Inflammatory macrophage treated with lipopolysaccharide for 4 hours (primary cell): ENCODE measurements at regions not wholly inside any gene's neighbourhood (a gene's known extent, or its start where the extent isn't known, plus 50 kb on each side); places are given as distances from the start of the nearest gene placed in this dataset.
A peak's percentile ranks its signal among the peaks of the same experiment; 100 is the strongest.

ENCODE experiments used
- DNase-seq: peaks from one replicate; pipeline ENCODE4 v3.0.0-alpha.2; 2020

DNA sequence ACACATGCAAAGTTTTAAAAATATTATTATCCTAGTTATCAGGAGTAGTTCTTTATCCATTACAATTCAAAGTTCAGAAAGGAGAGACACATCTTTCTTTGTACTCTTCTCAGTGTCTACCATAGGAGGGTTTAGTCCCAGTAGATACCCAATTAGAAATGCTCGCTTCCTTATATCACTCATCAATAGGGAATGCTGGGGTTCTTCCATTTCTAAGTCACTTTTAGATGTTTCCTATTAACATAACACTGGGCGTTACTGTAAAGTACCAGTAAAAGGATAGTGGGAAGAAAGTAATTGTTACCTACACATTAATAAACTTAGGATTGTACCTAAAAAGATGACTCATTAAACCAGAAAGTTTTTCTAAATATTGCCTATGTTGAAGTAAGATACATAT is 348.3 kb upstream of the CDH6 start:
- no peak for DNase-seq

DNA sequence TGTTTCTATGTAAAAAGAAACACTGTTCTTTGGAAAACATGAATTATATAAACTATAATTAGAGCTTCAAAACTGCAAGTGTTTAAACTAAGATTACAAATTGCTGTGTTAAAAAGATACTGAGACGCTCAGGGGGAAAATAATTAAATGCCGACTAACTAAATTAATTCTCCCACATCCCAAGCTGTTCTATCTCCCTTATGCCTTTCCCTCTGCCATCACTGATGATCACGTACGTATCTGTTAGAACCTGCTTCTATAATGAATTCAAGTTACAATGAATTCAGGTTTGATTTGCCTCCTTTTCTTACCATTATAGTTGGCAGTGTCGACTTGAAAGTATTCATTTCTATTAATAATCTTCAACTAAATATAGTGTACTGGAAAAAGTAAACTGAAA is 349.9 kb upstream of the CDH6 start:
- no peak for DNase-seq

DNA sequence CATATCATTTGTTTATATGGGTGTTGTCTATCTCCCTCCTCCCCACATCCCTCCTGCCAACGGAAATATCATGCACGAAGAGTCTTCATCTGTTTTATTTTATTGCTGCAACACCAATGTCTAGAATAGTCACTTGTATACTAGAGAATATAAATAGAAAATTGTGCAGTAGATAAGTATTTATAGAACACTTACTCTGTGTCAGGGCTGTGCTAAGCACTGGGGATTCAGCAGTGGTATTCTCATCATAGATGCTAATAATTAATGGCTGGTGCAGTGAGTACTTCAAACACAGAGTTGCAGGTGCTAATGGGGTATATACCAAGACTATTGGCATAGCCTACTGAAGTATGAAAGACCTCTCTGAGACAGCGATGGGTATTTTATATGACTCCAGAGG is 353.5 kb upstream of the CDH6 start:
- DNase-seq: no peak

DNA sequence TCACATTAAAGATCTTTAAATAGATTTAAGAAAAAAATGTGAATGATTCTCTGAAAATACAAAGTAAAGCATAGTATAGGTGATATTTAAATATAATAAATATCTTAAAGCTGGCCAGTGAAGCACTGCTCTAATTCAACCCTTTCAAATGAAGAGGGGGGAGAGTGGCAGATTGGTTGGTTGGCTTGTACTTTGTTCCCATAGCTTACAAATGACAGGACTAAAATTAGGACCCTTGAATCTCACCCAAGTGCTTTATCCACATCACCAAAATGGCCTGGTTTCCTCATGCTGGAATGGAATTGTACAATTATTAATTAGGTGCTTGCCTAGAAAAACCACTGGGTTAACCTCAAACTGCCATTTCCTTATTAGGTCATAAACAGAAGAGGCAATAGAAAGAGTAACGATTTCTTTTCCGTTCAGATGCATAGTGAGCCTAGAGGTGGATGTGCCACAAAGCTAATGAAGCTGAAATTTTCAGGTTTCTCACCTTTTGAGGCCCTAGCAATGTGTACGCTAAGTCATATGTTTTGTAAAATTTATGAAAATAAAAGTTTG is 354.5 kb upstream of the CDH6 start:
- DNase-seq: no peak

DNA sequence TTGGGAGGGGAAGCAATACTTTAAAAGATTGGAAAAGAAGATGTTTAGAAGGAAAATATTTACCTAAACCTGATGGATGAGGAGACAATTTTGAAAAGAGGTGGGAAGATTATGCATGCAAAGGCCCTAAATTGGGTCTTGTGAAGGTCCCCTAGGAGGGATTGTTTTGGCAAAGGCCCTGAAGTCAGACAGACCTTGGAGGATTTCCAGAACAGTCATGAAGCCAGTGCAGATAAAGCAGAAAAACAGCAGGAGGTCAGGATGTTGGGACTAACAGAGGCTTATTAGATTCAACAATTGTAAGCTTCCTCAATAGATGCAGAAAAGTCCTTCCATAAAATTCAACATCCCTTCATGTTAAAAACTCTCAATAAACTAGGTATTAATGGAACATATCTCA is 361.0 kb upstream of the CDH6 start:
- DNase-seq: no peak

DNA sequence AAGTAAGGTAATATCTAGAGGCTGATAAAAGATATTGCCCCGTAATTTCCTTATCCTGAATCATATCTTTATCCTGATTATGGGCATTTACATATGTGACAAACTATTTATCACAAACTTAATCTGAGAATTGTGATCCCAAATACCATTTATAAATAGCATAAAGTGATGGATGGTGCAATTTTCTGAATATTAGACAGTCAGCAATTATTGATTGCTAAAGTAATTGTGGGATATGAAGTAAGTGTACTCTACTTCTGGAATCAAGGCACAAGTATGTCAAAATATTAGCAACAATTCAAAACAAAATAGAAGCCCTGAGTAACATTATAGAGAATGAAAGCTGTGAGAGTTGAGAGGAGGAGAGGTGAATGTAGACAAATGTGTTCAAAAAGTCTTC is 361.9 kb upstream of the CDH6 start:
- DNase-seq: no peak

DNA sequence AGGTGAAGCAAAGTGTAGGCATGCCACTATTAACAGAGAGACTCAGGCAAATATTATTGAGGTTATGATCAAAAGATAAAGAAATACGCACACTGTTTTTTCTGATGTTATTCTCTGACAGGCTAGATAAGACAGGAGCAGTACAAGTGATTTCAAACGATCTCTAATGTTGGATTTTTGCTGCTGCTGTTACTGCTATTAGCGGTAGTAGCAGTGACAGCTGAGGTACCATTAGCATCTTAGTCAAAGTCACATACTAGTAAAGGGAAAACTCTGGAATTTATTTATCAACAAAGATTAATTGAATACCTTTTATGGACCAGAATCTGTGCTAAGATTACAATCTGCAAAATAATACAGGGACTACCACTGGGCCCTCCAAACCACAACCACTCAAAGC is 362.4 kb upstream of the CDH6 start:
- no peak for DNase-seq

- no peak for DNase-seq
Observed at GRCh38 chr5:30811298-30811697, 382.2 kb upstream of the CDH6 start.

GRCh38 chr5:30809933-30810332 is 383.6 kb upstream of the CDH6 start:
- no peak for DNase-seq

DNA sequence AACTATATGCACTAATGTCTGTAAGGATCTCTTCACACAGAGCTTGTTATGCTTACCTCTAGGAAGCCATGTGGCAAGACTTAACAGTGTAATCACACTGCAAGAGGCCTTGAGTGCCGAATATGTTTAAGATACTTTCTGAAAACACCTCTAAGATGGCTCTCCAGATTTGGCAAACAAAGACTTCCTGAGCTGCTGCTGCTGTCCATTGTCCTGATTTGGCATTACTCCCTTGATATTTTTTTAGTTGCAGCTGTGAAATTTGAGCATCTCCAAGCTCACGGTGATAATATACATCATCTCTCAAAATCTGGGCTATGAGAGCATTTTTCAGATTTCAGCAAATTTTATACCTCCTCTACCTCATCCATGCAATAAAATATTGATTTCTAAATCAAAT is 384.5 kb upstream of the CDH6 start:
- no peak for DNase-seq

DNA sequence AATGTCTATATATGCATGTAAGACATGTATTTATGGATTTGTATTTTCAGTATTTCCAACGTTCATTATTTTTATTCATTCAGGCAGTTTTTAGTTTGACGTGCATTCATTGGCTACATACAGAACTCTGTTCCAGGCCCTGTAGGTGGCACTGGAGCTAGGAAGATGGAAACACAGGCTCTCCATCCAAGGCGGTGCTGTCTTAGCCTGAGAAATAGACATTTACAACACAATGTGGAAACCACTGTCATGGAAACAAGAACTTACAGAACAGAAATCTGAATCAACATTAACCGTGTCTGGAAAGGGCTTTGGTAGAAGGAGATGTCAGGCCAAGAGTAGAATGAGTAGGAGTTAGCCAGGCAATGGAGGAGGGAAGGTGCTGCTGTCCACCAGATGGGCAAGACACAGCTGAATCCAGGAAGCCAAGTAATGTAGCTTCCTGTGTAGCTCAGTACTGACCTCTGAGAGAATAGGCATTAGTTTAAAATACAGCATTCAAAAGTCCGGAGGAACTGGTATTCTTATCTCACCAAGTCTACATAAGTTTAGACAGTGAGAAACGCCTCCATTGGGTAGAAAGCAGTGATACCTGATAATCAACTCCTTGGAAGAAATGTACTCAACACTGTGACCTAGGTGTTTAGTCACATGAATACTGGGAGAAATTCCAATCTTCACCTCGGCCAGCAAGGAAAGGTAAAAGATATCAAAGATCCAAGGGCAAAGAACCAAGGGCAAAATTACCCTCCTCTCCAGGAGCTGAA is 388.6 kb upstream of the CDH6 start:
- no peak for DNase-seq

DNA sequence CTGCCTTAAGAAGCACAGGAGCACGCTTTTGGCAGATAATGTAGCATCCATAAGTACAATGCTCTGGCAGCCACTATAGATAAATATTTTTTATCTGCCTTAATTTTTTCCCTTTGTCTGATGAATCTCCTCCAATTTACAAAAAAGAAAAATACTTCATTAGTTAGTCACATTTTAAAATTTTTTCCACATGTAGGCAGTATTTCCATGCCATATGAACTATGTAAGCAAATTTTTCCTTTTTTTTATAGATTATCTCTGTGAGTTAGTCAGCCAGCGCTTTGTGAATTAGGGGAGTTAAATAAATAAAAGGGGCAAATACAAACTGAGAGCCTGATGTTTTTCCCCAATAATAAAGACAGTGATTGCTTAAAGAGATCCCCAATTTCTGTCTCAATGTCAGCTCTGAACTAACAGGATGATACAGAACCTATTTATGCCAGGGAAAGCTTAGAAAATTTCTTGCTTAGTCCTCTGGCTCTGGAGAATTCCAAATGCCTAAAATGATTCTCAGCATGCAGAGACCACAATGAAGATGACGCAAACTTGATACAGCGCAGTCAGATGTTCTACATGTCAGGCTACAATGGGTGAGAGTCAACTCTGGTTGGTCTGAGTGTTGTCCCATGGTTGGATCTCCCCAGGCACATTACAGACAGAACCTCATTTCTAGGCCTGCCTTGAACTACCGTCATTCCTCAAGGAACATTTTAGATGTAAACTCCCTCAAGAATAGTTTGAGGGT is 390.4 kb upstream of the CDH6 start:
- no peak for DNase-seq

DNA sequence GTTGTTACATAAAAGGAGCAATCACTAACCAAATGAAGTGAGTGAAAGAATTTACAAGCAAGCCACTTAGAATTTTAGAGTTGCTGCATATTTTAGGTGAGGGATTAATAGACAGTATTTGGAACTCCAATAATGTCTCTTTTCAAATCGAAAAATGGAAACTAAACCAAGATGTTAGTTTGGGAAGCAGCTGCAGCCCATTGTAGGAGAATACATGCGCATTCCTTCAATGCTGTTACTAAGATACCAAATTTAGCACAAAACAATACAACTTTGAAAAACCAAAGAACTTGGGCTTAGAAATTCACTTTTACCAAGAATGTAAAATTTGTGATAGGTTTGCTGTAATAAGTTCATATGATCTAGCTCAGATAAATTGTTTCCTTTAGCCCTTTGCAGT is 411.8 kb upstream of the CDH6 start:
- DNase-seq: no peak

GRCh38 chr5:30768056-30768690 is 425.3 kb upstream of the CDH6 start:
- DNase-seq: no peak

GRCh38 chr5:30765706-30766105 is 427.8 kb upstream of the CDH6 start:
- DNase-seq: no peak

GRCh38 chr5:30765227-30765626 is 428.3 kb upstream of the CDH6 start:
- DNase-seq: no peak

DNA sequence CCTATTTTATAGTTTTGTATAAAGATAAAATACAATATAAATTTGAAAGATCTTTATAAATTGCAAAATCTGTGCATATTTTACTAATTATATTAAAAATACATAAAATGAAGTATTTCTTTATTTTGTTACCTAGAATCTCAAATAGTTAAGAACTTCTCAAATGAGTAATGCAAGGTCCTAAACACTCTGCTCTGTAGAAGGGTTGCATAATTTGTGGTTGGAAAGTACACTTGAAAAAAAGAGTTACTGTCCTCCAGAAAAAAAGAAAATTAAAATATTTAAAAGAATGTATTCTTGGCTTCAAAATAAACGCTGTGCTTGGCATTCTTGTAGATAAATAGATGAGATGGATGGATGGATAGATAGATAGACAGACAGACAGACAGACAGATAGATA is 428.8 kb upstream of the CDH6 start:
- DNase-seq: no peak

DNA sequence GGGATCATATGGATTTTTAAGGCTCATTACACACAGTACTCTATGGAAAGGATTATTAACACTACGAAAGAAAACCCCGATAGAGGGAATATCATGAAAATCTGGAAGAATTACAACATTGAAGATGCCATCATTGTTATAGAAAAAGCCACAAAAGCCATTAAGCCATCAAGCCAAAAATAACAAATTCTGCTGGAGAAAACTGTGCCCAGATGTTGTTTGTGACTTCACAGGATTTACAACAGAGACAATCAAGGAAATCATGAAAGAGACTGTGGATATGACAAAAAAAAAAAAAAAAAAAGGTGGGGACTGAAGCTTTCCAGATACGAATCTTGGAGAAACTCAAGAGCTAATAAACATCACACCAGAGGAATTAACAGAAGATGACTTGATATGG is 433.8 kb upstream of the CDH6 start:
- no peak for DNase-seq

- DNase-seq: no peak
Observed at GRCh38 chr5:30752015-30752414, 441.5 kb upstream of the CDH6 start.

DNA sequence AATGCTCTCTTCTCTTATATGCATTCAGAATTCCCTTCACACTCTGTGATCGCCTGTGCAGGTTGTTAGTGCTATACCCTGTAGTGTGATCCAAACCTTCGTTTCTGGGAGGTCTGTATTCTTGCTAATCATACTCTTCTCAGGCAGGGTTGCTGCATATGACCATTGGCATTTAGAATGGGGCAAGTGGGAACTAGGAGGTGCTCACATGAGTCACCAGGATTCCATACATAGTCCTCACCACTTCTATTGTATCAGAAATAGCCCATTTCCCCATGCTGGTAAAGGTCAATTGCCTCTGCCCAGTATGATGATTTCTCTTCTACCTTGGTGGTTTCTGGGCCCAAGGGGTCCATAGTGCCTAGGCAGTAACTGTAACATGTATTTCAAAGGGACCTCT is 443.5 kb upstream of the CDH6 start:
- no peak for DNase-seq

DNA sequence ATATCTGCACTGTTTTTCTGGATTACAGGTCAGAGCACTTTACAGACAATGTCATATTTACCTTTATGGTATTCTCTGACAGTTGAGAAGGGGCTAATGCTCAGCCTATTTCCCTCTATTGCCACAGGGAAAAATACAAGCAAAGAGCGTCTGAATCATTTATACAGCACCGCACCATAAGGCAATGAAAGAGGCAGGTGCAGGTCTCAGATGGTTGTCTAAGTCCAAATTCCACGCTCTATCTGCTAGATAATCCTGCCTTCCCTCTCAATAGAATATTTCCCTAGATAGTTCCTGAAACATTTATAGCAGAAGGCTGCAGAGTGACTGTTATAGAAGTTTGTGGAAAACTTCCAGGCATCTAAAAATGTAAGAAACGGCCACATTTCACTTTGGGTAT is 446.1 kb upstream of the CDH6 start:
- no peak for DNase-seq

GRCh38 chr5:30736669-30737068 is 456.8 kb upstream of the CDH6 start:
- peak; percentile 4 for DNase-seq

- DNase-seq: no peak
Observed at GRCh38 chr5:30734118-30734517, 459.4 kb upstream of the CDH6 start.

GRCh38 chr5:30725073-30725472 is 468.4 kb upstream of the CDH6 start:
- DNase-seq: peak; percentile 73
